ENCODE measurements at regions not wholly inside any gene's neighbourhood (a gene's known extent, or its start where the extent isn't known, plus 50 kb on each side); places are given as distances from the start of the nearest gene placed in this dataset.

GRCh38 chr20:53751620-53752318 is 158.1 kb upstream of the ZNF217 start:
- no peaks in the 10 kb centered on the region for H3K27me3 Mint-ChIP-seq (ENCODE audit: unreplicated experiment)
- no peak for DNase-seq (ENCODE audit: low spot score)
- peaks cover 32% of the 10 kb centered on the region for H3K4me1 Mint-ChIP-seq (ENCODE audit: unreplicated experiment)
- H3K27ac Mint-ChIP-seq (ENCODE audit: unreplicated experiment): peak overlapping the region; percentile 93
- H3K36me3 Mint-ChIP-seq (ENCODE audit: low read depth, unreplicated experiment): no peaks in the 10 kb centered on the region
- no peak for TF ChIP-seq CTCF (IDR thresholded peaks at IDR 0.05; ENCODE audit: unreplicated experiment)
- no peak overlapping the region for H3K4me3 Mint-ChIP-seq (ENCODE audit: unreplicated experiment)
- H3K9me3 Mint-ChIP-seq (ENCODE audit: unreplicated experiment): no peaks in the 10 kb centered on the region

GRCh38 chr20:53750827-53751619 is 157.4 kb upstream of the ZNF217 start:
- no peaks in the 10 kb centered on the region for H3K27me3 Mint-ChIP-seq (ENCODE audit: unreplicated experiment)
- H3K4me3 Mint-ChIP-seq (ENCODE audit: unreplicated experiment): no peak overlapping the region
- H3K4me1 Mint-ChIP-seq (ENCODE audit: unreplicated experiment): peaks cover 32% of the 10 kb centered on the region
- no peak for DNase-seq (ENCODE audit: low spot score)
- no peak for TF ChIP-seq CTCF (IDR thresholded peaks at IDR 0.05; ENCODE audit: unreplicated experiment)
- H3K27ac Mint-ChIP-seq (ENCODE audit: unreplicated experiment): peak overlapping the region; percentile 93
- H3K36me3 Mint-ChIP-seq (ENCODE audit: low read depth, unreplicated experiment): no peaks in the 10 kb centered on the region
- H3K9me3 Mint-ChIP-seq (ENCODE audit: unreplicated experiment): no peaks in the 10 kb centered on the region

GRCh38 chr20:53749499-53749898 is 155.9 kb upstream of the ZNF217 start:
- Mint-ChIP-seq H3K4me1 (ENCODE audit: unreplicated experiment) (peaks cover 32% of the 10 kb centered on the region), H3K9me3 (ENCODE audit: unreplicated experiment) (no peaks in the 10 kb centered on the region), H3K27ac (ENCODE audit: unreplicated experiment) (no peak overlapping the region), H3K36me3 (ENCODE audit: low read depth, unreplicated experiment) (no peaks in the 10 kb centered on the region), H3K4me3 (ENCODE audit: unreplicated experiment) (no peak overlapping the region), H3K27me3 (ENCODE audit: unreplicated experiment) (no peaks in the 10 kb centered on the region)
- DNase-seq (ENCODE audit: low spot score): no peak
- no peak for TF ChIP-seq CTCF (IDR thresholded peaks at IDR 0.05; ENCODE audit: unreplicated experiment)

- peaks cover 29% of the 10 kb centered on the region for H3K4me1 Mint-ChIP-seq (ENCODE audit: unreplicated experiment)
- DNase-seq (ENCODE audit: low spot score): no peak
- no peaks in the 10 kb centered on the region for H3K9me3 Mint-ChIP-seq (ENCODE audit: unreplicated experiment)
- H3K4me3 Mint-ChIP-seq (ENCODE audit: unreplicated experiment): no peak overlapping the region
- no peaks in the 10 kb centered on the region for H3K36me3 Mint-ChIP-seq (ENCODE audit: low read depth, unreplicated experiment)
- no peak for TF ChIP-seq CTCF (IDR thresholded peaks at IDR 0.05; ENCODE audit: unreplicated experiment)
- H3K27me3 Mint-ChIP-seq (ENCODE audit: unreplicated experiment): no peaks in the 10 kb centered on the region
- H3K27ac Mint-ChIP-seq (ENCODE audit: unreplicated experiment): no peak overlapping the region
Observed at GRCh38 chr20:53748821-53749421, 155.3 kb upstream of the ZNF217 start.

GRCh38 chr20:53748176-53748575 is 154.5 kb upstream of the ZNF217 start:
- Mint-ChIP-seq H3K36me3 (ENCODE audit: low read depth, unreplicated experiment) (no peaks in the 10 kb centered on the region), H3K4me1 (ENCODE audit: unreplicated experiment) (peaks cover 25% of the 10 kb centered on the region), H3K4me3 (ENCODE audit: unreplicated experiment) (no peak overlapping the region), H3K9me3 (ENCODE audit: unreplicated experiment) (no peaks in the 10 kb centered on the region), H3K27ac (ENCODE audit: unreplicated experiment) (no peak overlapping the region), H3K27me3 (ENCODE audit: unreplicated experiment) (peaks cover 2% of the 10 kb centered on the region)
- TF ChIP-seq CTCF (IDR thresholded peaks at IDR 0.05; ENCODE audit: unreplicated experiment): no peak
- no peak for DNase-seq (ENCODE audit: low spot score)
